HepG2 (cell line): ENCODE measurements at regions not wholly inside any gene's neighbourhood (a gene's known extent, or its start where the extent isn't known, plus 50 kb on each side); places are given as distances from the start of the nearest gene placed in this dataset.

Experiments used
- ATAC-seq: fragments of 200-7000 bp; cut with Tn5 transposase; 3 replicates; pipeline ENCODE4 v1.9.1; 2020; ENCODE audit warnings: mild to moderate bottlenecking, moderate library complexity
- BruUV-seq: library from RNA; stranded (reverse); fragments of 400-500 nt; replicated peaks from 2 replicates; lab custom pipeline; 2021; lab: Mats Ljungman, UMichigan
- CTCF ChIA-PET: fragments of 300-600 bp; formaldehyde crosslinking; extraction: SDS; loops from one replicate; lab custom pipeline; 2021; ENCODE audit warnings: low total read pairs, inconsistent platforms, low intra/inter-chr PET ratio; lab: Yijun Ruan, JAX
- POLR2A ChIA-PET: fragments of 350-600 bp; sonication (Branson Sonifier 250); formaldehyde crosslinking; loops from one replicate; lab custom pipeline; 2020; ENCODE audit warnings: antibody characterized with exemption, inconsistent platforms; lab: Yijun Ruan, JAX
- DNase-seq: peaks from one replicate; pipeline ENCODE4 v3.0.0-alpha.2; 2015; ENCODE audit warnings: low spot score
- FAIRE-seq: peaks from 3 replicates; lab custom pipeline; 2011; peaks lifted over from hg19 to GRCh38; lab: Jason Lieb, UNC
- H2AFZ ChIP-seq: one replicate; pipeline ENCODE4 v1.6.1; 2011; ENCODE audit warnings: low read length, inconsistent platforms
- H3K27ac ChIP-seq: fragments of 300-600 bp; 3 replicates; pipeline ENCODE4 v1.8.0; 2011; ENCODE audit warnings: mixed run types, mild to moderate bottlenecking, mixed read lengths, low read length, inconsistent platforms; ENCODE audit not compliant: insufficient read depth; ENCODE audit errors: extremely low read length
- H3K27me3 ChIP-seq, 2 experiments: fragments of 200-600 bp in 1 of 2; 2 replicates in 1 of 2; 3 replicates in 1 of 2; pipeline versions ENCODE4 v1.6.0 to v1.8.0; 2011; ENCODE audit warnings: low read length in 2 of 2, mild to moderate bottlenecking in 2 of 2, moderate library complexity in 2 of 2, inconsistent platforms in 1 of 2; ENCODE audit not compliant: insufficient read depth in 2 of 2, control insufficient read depth in 1 of 2
- H3K36me3 ChIP-seq, 2 experiments: fragments of 200-600 bp in 1 of 2; replicated peaks in 1 of 2; 2 replicates in 1 of 2; 3 replicates in 1 of 2; pipeline versions ENCODE4 v1.5.1 to v1.8.0; 2011; ENCODE audit warnings: low read length in 2 of 2, inconsistent platforms in 1 of 2; ENCODE audit not compliant: insufficient read depth in 2 of 2, control insufficient read depth in 1 of 2
- H3K4me1 ChIP-seq: 2 replicates; pipeline ENCODE4 v1.5.1; 2012; ENCODE audit warnings: low read length, inconsistent platforms; ENCODE audit not compliant: insufficient read depth
- H3K4me2 ChIP-seq: 2 replicates; pipeline ENCODE4 v1.6.0; 2011; ENCODE audit warnings: low read depth, low read length, inconsistent platforms
- H3K4me3 ChIP-seq, 3 experiments: fragments of 200-600 bp in 1 of 3; sonication (generic), shearing (Covaris generic) in 1 of 3; replicated peaks in 1 of 3; 2 replicates each; pipeline ENCODE4 v1.5.1; 2011 to 2016; ENCODE audit warnings: low read length in 3 of 3, inconsistent platforms in 2 of 3, low read depth in 2 of 3, mild to moderate bottlenecking in 2 of 3, control low read depth in 1 of 3, mixed read lengths in 1 of 3; ENCODE audit not compliant: insufficient read depth in 1 of 3
- H3K79me2 ChIP-seq: one replicate; pipeline ENCODE4 v1.6.1; 2011; ENCODE audit warnings: low read length, inconsistent platforms; ENCODE audit not compliant: insufficient read depth
- H3K9ac ChIP-seq: 2 replicates; pipeline ENCODE4 v1.6.0; 2011; ENCODE audit warnings: mild to moderate bottlenecking, low read depth, low read length, inconsistent platforms; ENCODE audit not compliant: insufficient read depth
- H3K9me3 ChIP-seq: 2 replicates; pipeline ENCODE4 v1.5.1; 2012; ENCODE audit warnings: mild to moderate bottlenecking, low read length
- H4K20me1 ChIP-seq: 2 replicates; pipeline ENCODE4 v1.6.0; 2011; ENCODE audit warnings: inconsistent platforms, mild to moderate bottlenecking, low read length, moderate library complexity; ENCODE audit not compliant: insufficient read depth
- ARID2 ChIP-seq: sonication (generic); formaldehyde crosslinking; IDR thresholded peaks from 2 replicates; pipeline ENCODE4 v1.8.1; 2022; ENCODE audit warnings: mild to moderate bottlenecking, missing genetic modification reagents, borderline replicate concordance
- CBX2 ChIP-seq, 2 experiments: fragments of 200-600 bp in 1 of 2; sonication (generic); formaldehyde crosslinking in 1 of 2; IDR thresholded peaks; 2 replicates each; pipeline versions ENCODE4 v1.7.0 to v1.8.1; 2018 to 2022; ENCODE audit warnings: low read depth in 2 of 2, low read length in 1 of 2, mild to moderate bottlenecking in 1 of 2, missing genetic modification reagents in 1 of 2
- HIC2 ChIP-seq: sonication (generic); formaldehyde crosslinking; IDR thresholded peaks from 2 replicates; pipeline ENCODE4 v1.9.0; 2022; ENCODE audit warnings: low read depth, missing genetic modification reagents
- HNRNPK ChIP-seq: fragments of 200-400 bp; formaldehyde crosslinking; IDR thresholded peaks from 2 replicates; pipeline ENCODE4 v1.6.1; 2018; ENCODE audit warnings: low read length, low read depth, moderate library complexity, mild to moderate bottlenecking; ENCODE audit not compliant: poor library complexity, severe bottlenecking
- MEIS1 ChIP-seq: sonication (generic); formaldehyde crosslinking; IDR thresholded peaks from 2 replicates; pipeline ENCODE4 v1.9.0; 2021; ENCODE audit warnings: mild to moderate bottlenecking, missing genetic modification reagents, moderate library complexity, borderline replicate concordance
- NCOA2 ChIP-seq: sonication (generic); formaldehyde crosslinking; IDR thresholded peaks from 2 replicates; pipeline ENCODE4 v1.8.0; 2022; ENCODE audit warnings: inconsistent platforms
- TERF1 ChIP-seq: sonication (generic); formaldehyde crosslinking; IDR thresholded peaks from 2 replicates; pipeline ENCODE4 v1.8.0; 2022; ENCODE audit warnings: mild to moderate bottlenecking, missing genetic modification reagents, moderate library complexity
- WIZ ChIP-seq: sonication (generic); formaldehyde crosslinking; IDR thresholded peaks from 2 replicates; pipeline ENCODE4 v1.5.1; 2020; ENCODE audit warnings: mild to moderate bottlenecking, missing genetic modification reagents
- ZBTB7B ChIP-seq: sonication (generic); formaldehyde crosslinking; IDR thresholded peaks from 2 replicates; pipeline ENCODE4 v1.4.0; 2020; ENCODE audit warnings: missing genetic modification reagents
- ZNF335 ChIP-seq: sonication (generic); formaldehyde crosslinking; IDR thresholded peaks from 2 replicates; pipeline ENCODE4 v1.4.0; 2020; ENCODE audit warnings: missing genetic modification reagents
- ZNF503 ChIP-seq: sonication (generic); formaldehyde crosslinking; IDR thresholded peaks from 2 replicates; pipeline ENCODE4 v1.4.0; 2020; ENCODE audit warnings: missing genetic modification reagents
- ZNF558 ChIP-seq: sonication (generic); formaldehyde crosslinking; IDR thresholded peaks from 2 replicates; pipeline ENCODE4 v1.9.0; 2022; ENCODE audit warnings: mild to moderate bottlenecking, missing genetic modification reagents, borderline replicate concordance
- ZNF562 ChIP-seq: sonication (generic); formaldehyde crosslinking; IDR thresholded peaks from 2 replicates; pipeline ENCODE4 v1.8.0; 2022; ENCODE audit warnings: missing genetic modification reagents, borderline replicate concordance
- ZNF766 ChIP-seq: sonication (generic); formaldehyde crosslinking; IDR thresholded peaks from 2 replicates; pipeline ENCODE4 v1.5.0; 2020; ENCODE audit warnings: missing genetic modification reagents, borderline replicate concordance
- ZZZ3 ChIP-seq: sonication (generic); formaldehyde crosslinking; IDR thresholded peaks from 2 replicates; pipeline ENCODE4 v1.4.0; 2020; ENCODE audit warnings: missing genetic modification reagents, mild to moderate bottlenecking, borderline replicate concordance
- WGBS: methylation state at CpG from one replicate; pipeline ENCODE4 v1.1.6; 2017; ENCODE audit warnings: low lambda C conversion rate; 5-methylcytosine and 5-hydroxymethylcytosine counted together
- in situ Hi-C: cut with HindIII; loops from 2 replicates; pipeline ENCODE4 v1.10.0; 2017; ENCODE audit warnings: low pct_unique_long_range_greater_than_20kb; ENCODE audit not compliant: extremely low pct_ligation_motif_present
- intact Hi-C: fragments of 100-400 bp; cut with micrococcal nuclease; formaldehyde crosslinking; loops from one replicate; pipeline ENCODE4 v1.10.0; 2022; ENCODE audit not compliant: unreplicated experiment
- TF ChIP-seq, protein P1 (sequence below): sonication (generic); formaldehyde crosslinking; IDR thresholded peaks from 2 replicates; pipeline ENCODE4 v1.4.0; 2020; ENCODE audit warnings: missing genetic modification reagents, borderline replicate concordance

- no peak for DNase-seq
- BruUV-seq, result no TSS peak
These were observed 708.5 kb upstream of the FAM98A start for GRCh38 chr2:34307636-34308035.

More at GRCh38 chr2:34307636-34308035, 708.5 kb upstream of the FAM98A start:
- Histone ChIP-seq H3K9ac (no peak overlapping the region), H3K9me3 (peaks cover 22% of the 10 kb centered on the region; the same call in 1 of the 2 replicates), H3K27ac (no peak overlapping the region), H3K36me3 (no peaks in the 10 kb centered on the region), H3K27me3 (no peaks in the 10 kb centered on the region), H2AFZ (no peak overlapping the region), H3K79me2 (no peaks in the 10 kb centered on the region), H3K4me1 (no peaks in the 10 kb centered on the region), H4K20me1 (no peaks in the 10 kb centered on the region), H3K4me3 (no peak overlapping the region), H3K4me2 (no peak overlapping the region)
- ChIA-PET CTCF (no interaction called here), POLR2A (no interaction called here)
- ATAC-seq (no peak), FAIRE-seq (no peak)
- intact Hi-C loops (no loop called here), in situ Hi-C loops (no loop called here)
- 4% methylated on average over 4 of the region's 4 CpGs for WGBS
- TF ChIP-seq TERF1 (CRISPR knock-in tag) (no peak), CBX2 (IDR thresholded peaks at IDR 0.05; ENCODE audit: low read depth, low read length) (no peak), CBX2 (CRISPR knock-in tag; IDR thresholded peaks at IDR 0.05; ENCODE audit: low read depth) (no peak), MEIS1 (CRISPR knock-in tag) (no peak), NCOA2 (CRISPR knock-in tag) (no peak), ZBTB7B (no peak), WIZ (CRISPR knock-in tag) (no peak), HNRNPK (no peak), ZNF766 (CRISPR knock-in tag) (no peak), ZZZ3 (CRISPR knock-in tag) (no peak), ARID2 (CRISPR knock-in tag) (no peak), ZNF335 (no peak), ZNF503 (CRISPR knock-in tag) (no peak), ZNF562 (no peak), HIC2 (no peak), ZNF558 (CRISPR knock-in tag) (no peak)
- TF ChIP-seq, protein P1, sequence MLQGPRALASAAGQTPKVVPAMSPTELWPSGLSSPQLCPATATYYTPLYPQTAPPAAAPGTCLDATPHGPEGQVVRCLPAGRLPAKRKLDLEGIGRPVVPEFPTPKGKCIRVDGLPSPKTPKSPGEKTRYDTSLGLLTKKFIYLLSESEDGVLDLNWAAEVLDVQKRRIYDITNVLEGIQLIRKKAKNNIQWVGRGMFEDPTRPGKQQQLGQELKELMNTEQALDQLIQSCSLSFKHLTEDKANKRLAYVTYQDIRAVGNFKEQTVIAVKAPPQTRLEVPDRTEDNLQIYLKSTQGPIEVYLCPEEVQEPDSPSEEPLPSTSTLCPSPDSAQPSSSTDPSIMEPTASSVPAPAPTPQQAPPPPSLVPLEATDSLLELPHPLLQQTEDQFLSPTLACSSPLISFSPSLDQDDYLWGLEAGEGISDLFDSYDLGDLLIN, result no peak
